PC-9 (cell line): ENCODE measurements at regions not wholly inside any gene's neighbourhood (a gene's known extent, or its start where the extent isn't known, plus 50 kb on each side); places are given as distances from the start of the nearest gene placed in this dataset.

Experiments
- BruUV-seq: library from RNA; stranded (reverse); fragments of 400-500 nt; replicated peaks from 2 replicates; lab custom pipeline; 2021; lab: Mats Ljungman, UMichigan
- CTCF ChIA-PET: fragments of 300-600 bp; sonication (Branson Sonifier 250); formaldehyde crosslinking; loops from one replicate; lab custom pipeline; 2022; ENCODE audit warnings: antibody characterized with exemption; lab: Charles Lee
- POLR2A ChIA-PET: fragments of 300-600 bp; sonication (Branson Sonifier 250); formaldehyde crosslinking; loops from one replicate; lab custom pipeline; 2022; ENCODE audit warnings: antibody characterized with exemption; ENCODE audit not compliant: unreplicated experiment; lab: Charles Lee
- DNase-seq, 2 experiments: peaks; one replicate each; pipeline versions ENCODE4 v3.0.0 to v3.0.0-alpha.2; 2015 to 2022; ENCODE audit warnings: mixed read lengths in 1 of 2
- H2AFZ ChIP-seq: fragments of 200-600 bp; sonication (generic); 2 replicates; pipeline ENCODE4 v1.8.1; 2017; ENCODE audit warnings: antibody characterized with exemption
- H3F3A ChIP-seq: fragments of 200-600 bp; sonication (generic); 2 replicates; pipeline ENCODE4 v1.8.1; 2017; ENCODE audit warnings: antibody characterized with exemption, mild to moderate bottlenecking, low read depth; ENCODE audit not compliant: insufficient read depth
- H3K27ac ChIP-seq: fragments of 200-600 bp; sonication (generic); 2 replicates; pipeline ENCODE4 v1.6.1; 2016; ENCODE audit warnings: mixed run types
- H3K27me3 ChIP-seq: fragments of 200-600 bp; sonication (generic); 2 replicates; pipeline ENCODE4 v1.6.1; 2016; ENCODE audit warnings: low read depth, mixed run types; ENCODE audit not compliant: insufficient read depth
- H3K36me3 ChIP-seq: fragments of 200-600 bp; sonication (generic); 2 replicates; pipeline ENCODE4 v1.6.1; 2016; ENCODE audit warnings: low read depth, mixed run types
- H3K4me1 ChIP-seq: fragments of 200-600 bp; sonication (generic); replicated peaks from 2 replicates; pipeline ENCODE4 v1.6.1; 2016; ENCODE audit warnings: mixed run types; ENCODE audit not compliant: insufficient read depth
- H3K4me2 ChIP-seq: fragments of 200-600 bp; sonication (generic); 2 replicates; pipeline ENCODE4 v1.6.1; 2017; ENCODE audit warnings: mixed run types
- H3K4me3 ChIP-seq: fragments of 200-600 bp; sonication (generic); 2 replicates; pipeline ENCODE4 v1.6.1; 2016; ENCODE audit warnings: mixed run types
- H3K79me2 ChIP-seq: fragments of 200-600 bp; sonication (generic); 2 replicates; pipeline ENCODE4 v1.6.1; 2017; ENCODE audit warnings: low read depth, mixed run types
- H3K9me2 ChIP-seq: fragments of 200-600 bp; sonication (generic); 2 replicates; pipeline ENCODE4 v1.8.1; 2017; ENCODE audit warnings: mild to moderate bottlenecking; ENCODE audit not compliant: insufficient read depth
- H3K9me3 ChIP-seq: fragments of 200-600 bp; sonication (generic); 2 replicates; pipeline ENCODE4 v1.8.1; 2016; ENCODE audit warnings: low read depth; ENCODE audit not compliant: insufficient read depth
- H4K20me1 ChIP-seq: fragments of 200-600 bp; sonication (generic); 2 replicates; pipeline ENCODE4 v1.8.1; 2017; ENCODE audit not compliant: insufficient read depth
- CTCF ChIP-seq: fragments of 200-600 bp; sonication (generic); conservative IDR thresholded peaks from 2 replicates; pipeline ENCODE4 v1.6.1; 2017; ENCODE audit warnings: mixed run types, antibody characterized with exemption, mild to moderate bottlenecking, moderate library complexity
- EZH2 ChIP-seq: fragments of 200-600 bp; sonication (generic); IDR thresholded peaks from 2 replicates; pipeline ENCODE4 v1.8.0; 2017; ENCODE audit warnings: antibody characterized with exemption, low read depth
- intact Hi-C: fragments of 100-400 bp; cut with micrococcal nuclease; formaldehyde crosslinking; loops from one replicate; pipeline ENCODE4 v1.10.0; 2022; ENCODE audit not compliant: unreplicated experiment

- Histone ChIP-seq H3K4me3 (no peak overlapping the region), H3K9me3 (no peaks in the 10 kb centered on the region), H3K9me2 (no peaks in the 10 kb centered on the region), H2AFZ (no peak overlapping the region), H3K4me1 (no peaks in the 10 kb centered on the region), H3K27ac (no peak overlapping the region), H3K36me3 (no peaks in the 10 kb centered on the region), H4K20me1 (no peaks in the 10 kb centered on the region), H3K79me2 (no peaks in the 10 kb centered on the region), H3K4me2 (no peak overlapping the region), H3F3A (no peaks in the 10 kb centered on the region), H3K27me3 (peaks cover 61% of the 10 kb centered on the region)
- POLR2A ChIA-PET: no interaction called here
- CTCF ChIA-PET: no interaction called here
- intact Hi-C loops: no loop called here
- no TSS peak for BruUV-seq
- TF ChIP-seq CTCF: no peak
- TF ChIP-seq EZH2: no peak
- no peak for DNase-seq
These were observed 76.2 kb upstream of the PPP2R2D start for GRCh38 chr10:131824371-131825149.

- no peak overlapping the region for H3K27ac ChIP-seq
- H3K9me2 ChIP-seq: no peaks in the 10 kb centered on the region
- peaks cover 60% of the 10 kb centered on the region for H3K27me3 ChIP-seq
- POLR2A ChIA-PET: no interaction called here
- DNase-seq: no peak
- CTCF ChIA-PET: no interaction called here
- no peaks in the 10 kb centered on the region for H3F3A ChIP-seq
- H3K36me3 ChIP-seq: no peaks in the 10 kb centered on the region
- no peak overlapping the region for H3K4me3 ChIP-seq
- no peaks in the 10 kb centered on the region for H3K4me1 ChIP-seq
- intact Hi-C loops: no loop called here
- H3K79me2 ChIP-seq: no peaks in the 10 kb centered on the region
- BruUV-seq: no TSS peak
- no peak overlapping the region for H3K4me2 ChIP-seq
- TF ChIP-seq CTCF (no peak), EZH2 (no peak)
- no peak overlapping the region for H2AFZ ChIP-seq
- H4K20me1 ChIP-seq: no peaks in the 10 kb centered on the region
- H3K9me3 ChIP-seq: no peaks in the 10 kb centered on the region
These were observed 75.5 kb upstream of the PPP2R2D start for GRCh38 chr10:131825150-131825848.

GRCh38 chr10:131825960-131826650 is 74.7 kb upstream of the PPP2R2D start:
- no TSS peak for BruUV-seq
- ChIA-PET POLR2A (no interaction called here), CTCF (no interaction called here)
- no peaks in the 10 kb centered on the region for H4K20me1 ChIP-seq
- no peaks in the 10 kb centered on the region for H3K9me2 ChIP-seq
- DNase-seq: no peak
- H2AFZ ChIP-seq: no peak overlapping the region
- H3K79me2 ChIP-seq: no peaks in the 10 kb centered on the region
- no peak overlapping the region for H3K27ac ChIP-seq
- TF ChIP-seq EZH2 (no peak), CTCF (no peak)
- intact Hi-C loops: no loop called here
- H3F3A ChIP-seq: no peaks in the 10 kb centered on the region
- H3K9me3 ChIP-seq: no peaks in the 10 kb centered on the region
- H3K36me3 ChIP-seq: no peaks in the 10 kb centered on the region
- H3K4me2 ChIP-seq: no peak overlapping the region
- no peak overlapping the region for H3K4me3 ChIP-seq
- no peaks in the 10 kb centered on the region for H3K4me1 ChIP-seq
- H3K27me3 ChIP-seq: peaks cover 59% of the 10 kb centered on the region
